COLO829 (cell line): ENCODE measurements at regions not wholly inside any gene's neighbourhood (a gene's known extent, or its start where the extent isn't known, plus 50 kb on each side); places are given as distances from the start of the nearest gene placed in this dataset.
"Not testable (repeated sequence)": the region's sequence is repeated elsewhere in the genome, so short reads cannot be mapped to it uniquely, and the experiment has no call there.

Experiments
- DNase-seq: peaks from one replicate; pipeline ENCODE4 v3.0.0; 2012; ENCODE audit warnings: low spot score

GRCh38 chr11:37907436-37908218 lies 1309.6 kb upstream of the RAG2 start:
- DNase-seq = no peak

DNA sequence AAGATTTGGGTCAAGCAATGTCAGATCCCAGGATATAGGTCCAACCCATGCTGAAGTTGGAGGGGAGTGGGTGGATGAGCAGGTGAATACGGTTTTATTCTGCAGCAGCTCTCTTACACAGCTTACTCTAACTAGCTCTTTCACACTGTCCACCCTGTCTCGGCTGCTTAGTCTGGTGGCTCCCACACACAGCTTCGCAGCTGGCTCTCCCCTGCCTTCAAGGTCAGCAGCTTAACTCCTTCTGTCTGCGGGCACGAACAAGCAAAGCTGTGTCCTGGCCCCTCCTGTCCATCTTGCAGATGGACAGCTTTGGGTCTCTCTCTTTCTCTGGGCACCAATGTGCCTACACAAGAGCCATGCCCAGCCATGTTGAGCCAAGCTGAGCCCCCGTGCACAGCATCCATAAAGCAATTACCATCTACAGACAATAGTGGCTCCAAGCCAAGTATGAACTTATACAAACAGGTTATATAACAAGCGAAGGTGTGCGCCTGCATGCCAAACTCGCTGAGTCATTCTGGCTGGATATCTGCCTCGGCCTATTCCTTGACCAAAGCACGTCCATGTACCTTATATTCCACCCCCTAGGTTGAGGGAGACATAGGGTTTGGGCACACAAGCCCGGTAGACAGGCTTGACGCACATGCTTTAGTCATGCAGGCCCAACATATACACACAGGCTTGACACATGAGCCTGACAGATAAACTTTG lies 1307.8 kb upstream of the RAG2 start:
- no peak for DNase-seq

- DNase-seq = no peak
These were observed 1298.0 kb upstream of the RAG2 start for GRCh38 chr11:37896016-37896415.

GRCh38 chr11:37881741-37882140 lies 1283.7 kb upstream of the RAG2 start:
- DNase-seq = no peak

DNA sequence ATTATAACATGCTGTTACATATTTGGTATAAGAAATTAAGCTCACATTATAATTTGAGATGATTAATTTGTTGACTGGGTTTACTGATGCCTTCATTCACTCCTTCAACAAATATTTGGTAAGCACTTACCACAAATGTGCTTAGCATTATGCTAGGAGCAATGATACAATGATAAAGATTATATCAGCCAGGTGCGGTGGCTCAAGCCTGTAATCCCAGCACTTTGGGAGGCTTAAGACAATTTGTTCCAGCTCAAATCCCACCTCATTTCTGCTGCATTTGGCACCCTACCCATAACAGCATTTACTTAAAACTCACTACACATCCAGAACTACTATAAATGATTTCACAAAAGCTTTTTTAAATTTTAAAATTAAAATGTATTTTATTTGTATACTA lies 1263.6 kb upstream of the RAG2 start:
- DNase-seq = no peak

DNA sequence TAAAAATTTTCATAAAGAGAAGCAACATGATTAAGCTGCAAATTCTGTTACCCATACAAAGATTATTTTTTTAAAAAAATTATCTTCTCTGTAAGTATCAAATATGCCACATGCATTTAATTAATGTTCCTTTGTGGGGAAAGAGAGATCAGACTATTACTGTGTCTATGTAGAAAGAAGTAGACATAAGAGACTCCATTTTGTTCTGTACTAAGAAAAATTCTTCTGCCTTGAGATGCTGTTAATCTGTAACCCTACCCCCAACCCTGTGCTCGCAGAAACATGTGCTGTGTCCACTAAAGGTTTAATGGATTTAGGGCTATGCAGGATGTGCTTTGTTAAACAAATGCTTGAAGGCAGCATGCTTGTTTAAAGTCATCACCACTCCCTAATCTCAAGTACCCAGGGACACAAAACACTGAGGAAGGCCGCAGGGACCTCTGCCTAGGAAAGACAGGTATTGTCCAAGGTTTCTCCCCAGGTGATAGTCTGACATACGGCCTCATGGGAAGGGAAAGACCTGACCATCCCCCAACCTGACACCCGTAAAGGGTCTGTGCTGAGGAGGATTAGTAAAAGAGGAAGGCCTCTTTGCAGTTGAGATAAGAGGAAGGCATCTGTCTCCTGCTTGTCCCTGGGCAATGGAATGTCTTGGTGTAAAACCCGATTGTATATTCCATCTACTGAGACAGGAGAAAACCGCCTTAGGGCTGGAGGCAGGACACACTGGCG lies 1260.9 kb upstream of the RAG2 start:
- not testable (repeated sequence) for DNase-seq

DNA sequence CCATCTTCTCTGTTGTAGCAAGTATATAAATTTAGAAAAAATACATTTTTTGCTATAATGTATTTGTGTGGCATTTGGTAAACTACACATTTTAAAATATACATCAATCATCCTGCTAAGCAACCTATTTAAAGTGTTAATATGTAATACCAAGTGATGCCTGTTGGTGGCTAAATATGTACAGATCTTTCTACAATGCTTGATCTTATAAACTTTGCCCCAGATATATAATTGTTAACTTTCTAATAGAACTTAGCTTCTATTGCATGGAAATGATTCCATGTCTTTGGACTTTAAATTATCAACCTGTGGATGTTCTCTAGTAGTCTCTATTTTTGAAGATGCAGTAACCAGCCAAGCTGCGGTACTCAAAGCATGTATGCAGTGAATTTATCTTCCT lies 1260.4 kb upstream of the RAG2 start:
- no peak for DNase-seq

GRCh38 chr11:37857726-37858125 lies 1259.7 kb upstream of the RAG2 start:
- no peak for DNase-seq

GRCh38 chr11:37849706-37850105 lies 1251.7 kb upstream of the RAG2 start:
- DNase-seq = no peak

DNA sequence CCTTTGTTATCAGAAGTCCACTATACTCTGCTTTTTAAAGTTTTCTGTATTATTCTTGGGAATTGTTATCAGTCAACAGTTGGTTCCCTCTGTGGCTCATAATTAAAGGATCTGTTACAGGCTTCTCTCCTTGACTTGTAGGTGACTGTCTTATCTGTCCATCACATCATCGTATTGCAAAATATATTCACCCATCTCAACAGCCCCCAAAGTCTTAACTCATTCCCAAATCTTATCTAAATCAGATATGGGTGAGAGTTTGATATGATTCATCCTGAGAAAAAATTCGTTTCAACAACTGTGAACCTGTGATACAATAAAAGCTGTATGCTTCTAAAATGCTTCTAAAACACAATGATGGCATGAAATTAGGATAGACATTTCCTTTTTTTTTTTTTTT lies 1245.6 kb upstream of the RAG2 start:
- DNase-seq = no peak

- no peak for DNase-seq
These were observed 1243.0 kb upstream of the RAG2 start for GRCh38 chr11:37841016-37841415.

DNA sequence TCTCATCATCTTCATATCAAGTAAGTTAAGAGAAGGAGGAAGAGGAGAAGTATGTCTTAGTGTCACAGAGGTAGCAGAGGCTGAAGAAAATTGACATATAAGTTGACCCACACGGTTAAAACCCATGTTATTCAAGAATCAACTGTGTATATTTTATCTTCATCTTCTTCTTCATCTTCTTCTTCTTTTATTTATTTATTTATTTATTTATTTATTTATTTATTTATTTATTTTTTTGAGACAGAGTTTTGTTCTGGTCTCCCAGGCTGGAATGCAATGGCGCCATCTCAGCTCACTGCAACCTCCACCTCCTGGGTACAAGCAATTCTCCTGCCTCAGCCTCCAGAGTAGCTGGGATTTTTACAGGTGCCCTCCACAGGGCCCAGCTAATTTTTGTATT lies 1242.3 kb upstream of the RAG2 start:
- not testable (repeated sequence) for DNase-seq

- DNase-seq = no peak
These were observed 1232.5 kb upstream of the RAG2 start for GRCh38 chr11:37830529-37830928.

- no peak for DNase-seq
These were observed 1219.8 kb upstream of the RAG2 start for GRCh38 chr11:37817727-37818270.

DNA sequence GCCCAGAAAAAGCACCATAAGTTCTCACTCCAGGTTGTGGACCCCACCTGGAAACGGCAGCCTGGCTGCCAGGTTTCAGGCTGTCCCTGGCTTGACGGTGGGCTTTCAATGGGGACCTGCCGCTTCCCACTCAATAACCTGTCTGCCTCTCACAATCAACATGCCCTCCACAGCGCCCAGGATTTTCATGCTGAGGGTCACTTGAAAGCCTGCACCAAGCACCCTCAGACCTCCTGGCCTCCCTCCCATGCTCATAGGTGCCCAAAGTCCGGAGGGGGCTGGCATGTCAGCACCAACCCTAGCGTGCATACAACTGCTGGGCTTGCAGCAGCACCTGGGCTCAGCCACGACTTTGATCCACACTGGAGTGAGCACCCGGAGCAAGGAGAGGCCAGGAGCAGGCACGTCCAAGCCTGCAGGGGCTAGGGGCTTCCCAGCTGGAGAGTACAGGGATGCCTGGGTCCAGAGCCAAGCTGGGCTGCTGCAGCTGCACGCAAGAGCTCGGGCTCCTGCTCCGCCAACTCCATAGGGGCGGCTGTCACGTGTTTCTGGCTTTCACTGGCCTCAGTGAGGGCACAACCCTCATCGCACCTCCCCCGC lies 1214.3 kb upstream of the RAG2 start:
- DNase-seq = no peak

DNA sequence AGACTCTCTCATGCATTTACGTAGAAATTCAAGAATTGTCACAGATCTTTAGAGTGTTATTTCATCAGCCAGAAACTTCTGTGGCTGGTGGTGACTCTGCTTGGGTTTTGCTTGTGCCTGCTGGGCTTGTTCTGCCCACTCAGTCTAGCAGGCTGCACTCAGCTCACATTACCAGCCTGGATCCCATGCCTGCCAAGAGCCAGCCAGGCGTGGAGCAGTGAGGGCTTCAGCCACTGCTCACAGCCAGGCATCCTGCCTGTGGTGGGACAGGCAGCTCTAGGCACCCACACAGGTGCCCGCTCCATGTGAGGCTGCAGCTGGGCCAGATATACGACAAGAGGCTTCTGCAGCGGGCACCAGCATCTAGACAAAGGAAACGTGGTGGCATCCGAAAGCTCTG lies 1213.3 kb upstream of the RAG2 start:
- no peak for DNase-seq

GRCh38 chr11:37804666-37805065 lies 1206.6 kb upstream of the RAG2 start:
- no peak for DNase-seq

DNA sequence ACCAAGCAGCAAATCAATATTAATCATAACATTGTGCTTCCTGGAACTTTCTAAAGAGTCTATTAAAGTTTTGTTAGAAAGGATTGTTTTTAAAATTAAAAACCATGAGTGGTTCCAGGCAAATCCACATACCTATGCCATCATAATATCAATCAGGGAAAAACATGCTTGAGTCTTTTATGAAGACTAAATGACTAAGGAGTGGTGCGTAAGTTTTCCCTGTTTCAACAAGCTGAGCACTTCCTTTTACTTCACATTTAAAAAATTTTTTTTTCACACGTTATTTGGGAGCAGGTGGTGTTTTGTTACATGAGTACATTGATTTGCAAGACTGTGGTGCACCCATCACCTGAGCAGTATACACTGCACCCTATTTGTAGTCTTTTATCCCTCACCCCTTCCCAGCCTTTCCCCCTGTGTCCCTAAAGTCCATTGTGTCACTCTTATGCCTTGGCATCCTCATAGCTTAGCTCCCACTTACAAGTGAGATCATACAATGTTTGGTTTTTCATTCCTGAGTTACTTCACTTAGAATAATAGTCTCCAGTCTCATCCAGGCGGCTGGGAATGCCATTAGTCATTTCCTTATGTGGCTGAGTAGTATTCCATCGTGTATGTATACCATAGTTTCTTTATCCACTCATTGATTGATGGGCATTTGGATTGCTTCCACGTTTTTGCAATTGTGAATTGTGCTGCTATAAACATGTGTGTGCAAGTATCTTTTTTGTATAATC lies 1190.3 kb upstream of the RAG2 start:
- no peak for DNase-seq

DNA sequence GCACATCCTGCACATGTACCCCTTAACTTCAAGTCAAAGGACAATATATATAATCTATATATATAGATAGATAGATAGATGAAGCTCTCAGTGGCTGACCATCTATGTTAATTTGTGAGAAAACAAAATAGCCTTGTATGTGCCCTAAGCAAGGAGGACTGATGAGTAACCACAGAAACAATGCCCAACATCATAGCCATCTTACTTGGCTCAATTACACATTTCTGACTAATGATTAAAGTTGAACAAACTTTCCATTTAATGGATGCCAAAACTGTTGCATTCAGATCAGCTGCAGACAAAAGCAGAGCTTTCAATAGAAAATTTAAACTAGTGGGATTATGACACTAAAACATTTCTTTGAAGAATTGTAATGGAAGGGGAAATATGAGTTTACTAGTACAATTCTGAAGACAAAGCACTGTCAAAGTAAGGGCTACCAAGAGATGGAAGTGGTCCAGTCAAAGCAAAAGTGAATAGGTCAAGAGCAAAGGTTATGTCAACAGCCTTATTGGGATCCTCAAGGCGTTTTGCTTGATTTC lies 1188.2 kb upstream of the RAG2 start:
- DNase-seq = no peak

- DNase-seq = no peak
These were observed 1176.4 kb upstream of the RAG2 start for GRCh38 chr11:37774441-37774840.

GRCh38 chr11:37770145-37770544 lies 1172.1 kb upstream of the RAG2 start:
- no peak for DNase-seq
